Activated naive CD4-positive, alpha-beta T cell treated with anti-CD3 and anti-CD28 coated beads, Interleukin-2, amount 10 ng/mL, durations not matched to agents 7 days and 5 days (primary cell): ENCODE measurements at regions not wholly inside any gene's neighbourhood (a gene's known extent, or its start where the extent isn't known, plus 50 kb on each side); places are given as distances from the start of the nearest gene placed in this dataset.
"Not testable (repeated sequence)": the region's sequence is repeated elsewhere in the genome, so short reads cannot be mapped to it uniquely, and the experiment has no call there.

ENCODE experiments used
- CTCF ChIA-PET: fragments of 350-600 bp; sonication (Branson Sonifier 250); formaldehyde crosslinking; loops from one replicate; lab custom pipeline; 2021; ENCODE audit warnings: antibody characterized with exemption; lab: Charles Lee
- DNase-seq: peaks from one replicate; pipeline ENCODE4 v3.0.0-alpha.2; 2020
- H3K27ac Mint-ChIP-seq: one replicate; pipeline ENCODE4 v1.8.0; 2021; ENCODE audit warnings: mild to moderate bottlenecking, moderate library complexity, mixed read lengths
- H3K27me3 Mint-ChIP-seq: one replicate; pipeline ENCODE4 v1.8.0; 2021; ENCODE audit warnings: mild to moderate bottlenecking, mixed read lengths
- H3K36me3 Mint-ChIP-seq: one replicate; pipeline ENCODE4 v1.8.0; 2021; ENCODE audit warnings: mixed read lengths
- H3K4me1 Mint-ChIP-seq: one replicate; pipeline ENCODE4 v1.8.0; 2021; ENCODE audit warnings: mixed read lengths
- H3K4me3 Mint-ChIP-seq: one replicate; pipeline ENCODE4 v1.8.0; 2021; ENCODE audit warnings: mild to moderate bottlenecking, moderate library complexity, mixed read lengths
- H3K9me3 Mint-ChIP-seq: one replicate; pipeline ENCODE4 v1.8.0; 2021; ENCODE audit warnings: mixed read lengths

DNA sequence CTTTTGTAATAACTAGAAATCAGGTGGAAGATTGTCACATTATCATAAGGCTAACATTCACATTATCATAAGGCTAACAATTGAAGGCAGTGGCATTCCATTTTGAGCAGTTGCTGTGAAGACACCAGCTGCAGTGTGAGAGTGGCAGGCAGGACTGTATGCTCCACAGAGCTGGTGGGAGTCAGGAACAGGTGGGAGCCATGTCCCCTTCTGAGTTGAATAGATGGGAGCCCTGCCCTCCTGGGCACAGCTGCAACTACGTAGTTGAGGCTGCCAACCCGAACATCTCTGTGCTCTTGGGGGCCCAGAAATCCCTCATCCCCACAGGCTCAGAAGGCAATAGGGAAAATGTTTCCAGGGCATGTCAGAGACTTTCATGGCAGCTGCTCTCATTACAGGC, 1627.6 kb downstream of the SI start:
- no peak overlapping the region for H3K27ac Mint-ChIP-seq
- CTCF ChIA-PET = no interaction called here

GRCh38 chr3:163438760-163439159, 1639.5 kb downstream of the SI start:
- CTCF ChIA-PET = no interaction called here
- Mint-ChIP-seq H3K4me3 (no peak overlapping the region), H3K27me3 (no peaks in the 10 kb centered on the region), H3K9me3 (peaks cover 10% of the 10 kb centered on the region), H3K4me1 (no peaks in the 10 kb centered on the region), H3K36me3 (no peaks in the 10 kb centered on the region), H3K27ac (no peak overlapping the region)
- DNase-seq = no peak

More for the DNA sequence above, 1627.6 kb downstream of the SI start:
- no peak for DNase-seq
- Mint-ChIP-seq H3K9me3 (peaks cover 10% of the 10 kb centered on the region), H3K36me3 (no peaks in the 10 kb centered on the region), H3K4me1 (no peaks in the 10 kb centered on the region), H3K4me3 (no peak overlapping the region), H3K27me3 (no peaks in the 10 kb centered on the region)

DNA sequence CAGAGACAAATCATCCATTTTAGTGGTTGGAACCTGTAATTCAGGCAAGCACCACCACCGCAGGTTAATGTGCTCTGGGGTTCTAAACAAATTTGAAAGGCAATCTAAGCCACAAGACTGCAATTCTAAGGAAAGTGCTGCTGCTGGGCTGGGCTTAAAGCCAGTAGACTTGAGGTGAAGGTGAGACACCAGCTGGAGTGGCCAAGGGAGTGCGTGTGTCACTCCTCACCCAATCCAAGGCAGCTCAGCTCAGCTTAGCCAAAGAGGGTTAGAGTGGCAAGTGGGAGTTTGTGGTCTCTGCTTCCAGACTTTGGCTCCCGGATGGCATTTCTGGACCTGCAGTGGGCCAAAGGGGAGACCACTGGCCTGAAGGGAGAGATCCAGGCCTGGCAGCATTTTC, 1655.6 kb downstream of the SI start:
- Mint-ChIP-seq H3K27ac (no peak overlapping the region), H3K36me3 (no peaks in the 10 kb centered on the region)
- CTCF ChIA-PET = no interaction called here

GRCh38 chr3:163391407-163392181, 1686.7 kb downstream of the SI start:
- CTCF ChIA-PET = no interaction called here
- Mint-ChIP-seq H3K27me3 (no peaks in the 10 kb centered on the region), H3K36me3 (no peaks in the 10 kb centered on the region), H3K4me3 (no peak overlapping the region), H3K9me3 (peaks cover 5% of the 10 kb centered on the region), H3K27ac (no peak overlapping the region), H3K4me1 (no peaks in the 10 kb centered on the region)
- no peak for DNase-seq

More for the DNA sequence above, 1655.6 kb downstream of the SI start:
- no peak for DNase-seq
- H3K4me1 Mint-ChIP-seq = no peaks in the 10 kb centered on the region
- no peaks in the 10 kb centered on the region for H3K27me3 Mint-ChIP-seq
- no peak overlapping the region for H3K4me3 Mint-ChIP-seq
- H3K9me3 Mint-ChIP-seq = peaks cover 9% of the 10 kb centered on the region

- DNase-seq = no peak
- CTCF ChIA-PET = no interaction called here
- H3K36me3 Mint-ChIP-seq = no peaks in the 10 kb centered on the region
- no peak overlapping the region for H3K4me3 Mint-ChIP-seq
- no peaks in the 10 kb centered on the region for H3K27me3 Mint-ChIP-seq
- H3K4me1 Mint-ChIP-seq = no peaks in the 10 kb centered on the region
- no peak overlapping the region for H3K27ac Mint-ChIP-seq
- peaks cover 2% of the 10 kb centered on the region for H3K9me3 Mint-ChIP-seq
These were observed 1693.9 kb downstream of the SI start for GRCh38 chr3:163384383-163384782.

DNA sequence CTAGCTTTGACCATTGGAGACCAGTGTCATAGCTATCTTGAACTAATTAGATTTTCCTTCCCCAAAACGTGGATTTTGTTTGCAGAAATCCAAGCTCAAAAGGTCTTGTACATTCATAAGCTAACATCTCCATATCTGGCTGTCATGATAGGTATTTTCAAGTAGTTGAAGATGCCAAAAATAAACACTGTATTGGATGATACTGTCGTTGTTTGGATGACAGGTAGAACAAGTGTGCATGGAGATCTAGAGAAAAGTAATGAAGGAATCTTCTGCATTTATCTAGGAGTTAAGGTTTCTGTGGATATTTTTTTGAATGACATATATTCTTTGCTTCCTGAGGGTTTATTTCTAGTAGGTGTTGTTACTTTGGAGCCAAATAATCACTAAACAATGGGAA, 1696.1 kb downstream of the SI start:
- no peaks in the 10 kb centered on the region for H3K27me3 Mint-ChIP-seq

DNA sequence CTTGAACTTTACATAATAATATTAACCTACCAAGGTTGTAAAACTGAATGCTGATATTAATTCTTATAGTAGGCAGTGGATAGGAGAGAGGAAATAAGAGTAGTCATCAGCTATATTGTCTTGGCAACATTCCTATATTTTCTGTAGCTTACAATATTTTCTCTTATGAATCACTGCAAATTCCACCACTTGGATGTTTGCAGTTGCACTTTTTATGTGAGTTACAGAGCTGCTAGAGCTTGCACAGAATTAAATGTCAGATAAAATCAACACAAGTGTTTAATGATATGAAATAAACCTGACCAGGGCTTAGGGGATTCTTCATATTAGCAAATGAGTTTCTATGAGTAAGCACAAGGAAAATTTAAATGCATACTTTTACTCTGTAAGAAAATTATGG, 1710.1 kb downstream of the SI start:
- CTCF ChIA-PET = no interaction called here
- no peaks in the 10 kb centered on the region for H3K27me3 Mint-ChIP-seq
- DNase-seq = no peak

More for the DNA sequence above, 1696.1 kb downstream of the SI start:
- Mint-ChIP-seq H3K36me3 (no peaks in the 10 kb centered on the region), H3K4me3 (no peak overlapping the region), H3K9me3 (peaks cover 2% of the 10 kb centered on the region), H3K4me1 (no peaks in the 10 kb centered on the region), H3K27ac (no peak overlapping the region)
- CTCF ChIA-PET = no interaction called here
- no peak for DNase-seq

GRCh38 chr3:163364717-163365116, 1713.6 kb downstream of the SI start:
- no peaks in the 10 kb centered on the region for H3K36me3 Mint-ChIP-seq
- H3K27ac Mint-ChIP-seq = no peak overlapping the region
- no peaks in the 10 kb centered on the region for H3K4me1 Mint-ChIP-seq
- no peak for DNase-seq
- H3K27me3 Mint-ChIP-seq = no peaks in the 10 kb centered on the region
- CTCF ChIA-PET = no interaction called here
- no peak overlapping the region for H3K4me3 Mint-ChIP-seq
- H3K9me3 Mint-ChIP-seq = peaks cover 10% of the 10 kb centered on the region

More for the DNA sequence above, 1710.1 kb downstream of the SI start:
- Mint-ChIP-seq H3K36me3 (no peaks in the 10 kb centered on the region), H3K4me3 (no peak overlapping the region), H3K27ac (no peak overlapping the region), H3K9me3 (peaks cover 14% of the 10 kb centered on the region), H3K4me1 (no peaks in the 10 kb centered on the region)

- H3K27me3 Mint-ChIP-seq = no peaks in the 10 kb centered on the region
- DNase-seq = no peak
- H3K36me3 Mint-ChIP-seq = no peaks in the 10 kb centered on the region
- H3K27ac Mint-ChIP-seq = no peak overlapping the region
- H3K9me3 Mint-ChIP-seq = peaks cover 10% of the 10 kb centered on the region
- CTCF ChIA-PET = no interaction called here
- no peaks in the 10 kb centered on the region for H3K4me1 Mint-ChIP-seq
- H3K4me3 Mint-ChIP-seq = no peak overlapping the region
These were observed 1716.1 kb downstream of the SI start for GRCh38 chr3:163362151-163362550.

- H3K4me3 Mint-ChIP-seq, DNase-seq, H3K27me3 Mint-ChIP-seq, CTCF ChIA-PET, H3K4me1 Mint-ChIP-seq, H3K36me3 Mint-ChIP-seq, H3K27ac Mint-ChIP-seq: not testable (repeated sequence)
- peaks cover 10% of the 10 kb centered on the region for H3K9me3 Mint-ChIP-seq
These were observed 1716.9 kb downstream of the SI start for GRCh38 chr3:163361357-163361878.

GRCh38 chr3:163347944-163348343, 1730.4 kb downstream of the SI start:
- H3K36me3 Mint-ChIP-seq = no peaks in the 10 kb centered on the region
- DNase-seq = no peak

DNA sequence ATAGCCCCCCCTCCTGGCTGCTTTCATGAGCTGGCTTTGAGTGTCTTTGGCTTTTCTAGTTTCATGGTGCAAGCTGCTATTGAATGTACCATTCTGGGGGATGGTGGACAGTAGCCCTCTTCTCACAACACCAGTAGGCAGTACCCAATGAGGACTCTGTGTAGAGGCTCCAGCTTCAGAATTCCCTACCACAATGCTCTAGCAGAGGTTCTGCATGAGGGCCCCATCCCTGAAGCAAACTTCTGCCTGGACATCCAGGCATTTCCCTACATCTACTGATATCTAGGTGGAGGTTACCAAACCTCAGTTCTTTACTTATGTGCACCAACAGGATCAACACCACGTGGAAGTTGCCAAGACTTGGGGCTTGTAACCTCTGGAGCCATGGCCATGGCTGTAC, 1742.9 kb downstream of the SI start:
- Mint-ChIP-seq H3K9me3 (peaks cover 13% of the 10 kb centered on the region), H3K27ac (no peak overlapping the region), H3K4me1 (no peaks in the 10 kb centered on the region), H3K4me3 (no peak overlapping the region), H3K27me3 (no peaks in the 10 kb centered on the region), H3K36me3 (no peaks in the 10 kb centered on the region)
- no peak for DNase-seq
- CTCF ChIA-PET = no interaction called here

More at GRCh38 chr3:163347944-163348343, 1730.4 kb downstream of the SI start:
- H3K27ac Mint-ChIP-seq = no peak overlapping the region
- H3K27me3 Mint-ChIP-seq = no peaks in the 10 kb centered on the region
- H3K4me3 Mint-ChIP-seq = no peak overlapping the region
- CTCF ChIA-PET = no interaction called here
- H3K9me3 Mint-ChIP-seq = peaks cover 7% of the 10 kb centered on the region
- no peaks in the 10 kb centered on the region for H3K4me1 Mint-ChIP-seq

DNA sequence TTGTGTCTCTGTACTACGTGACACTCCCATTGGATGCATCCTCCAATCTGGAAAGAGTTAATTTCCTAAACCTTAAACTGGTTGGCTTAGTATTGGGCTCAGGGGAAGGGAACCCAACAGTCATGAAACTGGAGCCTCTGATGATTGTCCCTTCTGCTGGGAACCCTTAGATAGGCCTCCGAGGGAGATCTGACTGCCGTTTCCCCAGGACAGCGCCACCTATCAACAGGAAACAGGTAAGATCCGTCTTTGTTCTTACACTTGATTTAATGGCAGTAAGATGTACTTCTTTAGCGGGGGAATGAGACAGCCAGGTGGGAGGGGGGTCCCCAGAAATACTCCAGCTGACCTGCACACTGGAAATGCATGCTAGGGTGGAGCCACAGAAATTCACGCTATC, 1749.6 kb downstream of the SI start:
- no peak for DNase-seq
- H3K27ac Mint-ChIP-seq = no peak overlapping the region
- peaks cover 11% of the 10 kb centered on the region for H3K9me3 Mint-ChIP-seq
- no peaks in the 10 kb centered on the region for H3K36me3 Mint-ChIP-seq
- H3K27me3 Mint-ChIP-seq = no peaks in the 10 kb centered on the region
- no peaks in the 10 kb centered on the region for H3K4me1 Mint-ChIP-seq
- CTCF ChIA-PET = no interaction called here
- no peak overlapping the region for H3K4me3 Mint-ChIP-seq

- CTCF ChIA-PET = no interaction called here
- no peak for DNase-seq
- Mint-ChIP-seq H3K4me3 (no peak overlapping the region), H3K4me1 (no peaks in the 10 kb centered on the region), H3K27ac (no peak overlapping the region), H3K9me3 (peaks cover 8% of the 10 kb centered on the region), H3K36me3 (no peaks in the 10 kb centered on the region), H3K27me3 (no peaks in the 10 kb centered on the region)
These were observed 1751.2 kb downstream of the SI start for GRCh38 chr3:163327086-163327485.

DNA sequence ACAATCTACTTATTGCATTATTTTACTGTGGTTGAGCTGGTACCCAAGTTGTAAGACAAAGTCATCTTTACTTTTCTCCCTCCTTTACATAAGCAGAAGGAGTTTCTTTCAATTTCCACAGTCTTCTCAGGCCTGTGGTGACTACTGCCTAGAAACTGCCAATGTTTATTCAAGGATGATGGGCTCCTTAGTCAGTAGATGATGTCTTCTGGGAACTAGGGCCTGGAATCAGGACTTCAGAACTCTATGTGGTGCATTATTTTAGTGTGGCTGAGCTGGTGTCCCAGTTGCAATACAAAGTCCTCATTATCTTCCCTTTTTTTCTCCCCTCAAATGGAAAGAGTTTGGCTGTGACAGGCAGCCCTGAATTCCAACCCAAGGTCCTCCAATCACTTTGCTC, 1762.5 kb downstream of the SI start:
- Mint-ChIP-seq H3K36me3 (no peaks in the 10 kb centered on the region), H3K4me1 (no peaks in the 10 kb centered on the region), H3K27me3 (no peaks in the 10 kb centered on the region), H3K9me3 (peaks cover 10% of the 10 kb centered on the region), H3K4me3 (no peak overlapping the region), H3K27ac (no peak overlapping the region)
- CTCF ChIA-PET = no interaction called here
- no peak for DNase-seq
